ENCODE measurements at regions not wholly inside any gene's neighbourhood (a gene's known extent, or its start where the extent isn't known, plus 50 kb on each side); places are given as distances from the start of the nearest gene placed in this dataset.

- DNase-seq (ENCODE audit: low spot score) (no peak), ATAC-seq (no peak)
- peaks cover 13% of the 10 kb centered on the region for H3K9me3 Mint-ChIP-seq
- H3K4me3 Mint-ChIP-seq: no peak overlapping the region
- no peaks in the 10 kb centered on the region for H3K27me3 Mint-ChIP-seq (ENCODE audit: low read depth)
- no peak for TF ChIP-seq SMAD3 (CRISPR knock-in tag; IDR thresholded peaks at IDR 0.05; ENCODE audit: borderline replicate concordance)
- TF ChIP-seq, protein P1, sequence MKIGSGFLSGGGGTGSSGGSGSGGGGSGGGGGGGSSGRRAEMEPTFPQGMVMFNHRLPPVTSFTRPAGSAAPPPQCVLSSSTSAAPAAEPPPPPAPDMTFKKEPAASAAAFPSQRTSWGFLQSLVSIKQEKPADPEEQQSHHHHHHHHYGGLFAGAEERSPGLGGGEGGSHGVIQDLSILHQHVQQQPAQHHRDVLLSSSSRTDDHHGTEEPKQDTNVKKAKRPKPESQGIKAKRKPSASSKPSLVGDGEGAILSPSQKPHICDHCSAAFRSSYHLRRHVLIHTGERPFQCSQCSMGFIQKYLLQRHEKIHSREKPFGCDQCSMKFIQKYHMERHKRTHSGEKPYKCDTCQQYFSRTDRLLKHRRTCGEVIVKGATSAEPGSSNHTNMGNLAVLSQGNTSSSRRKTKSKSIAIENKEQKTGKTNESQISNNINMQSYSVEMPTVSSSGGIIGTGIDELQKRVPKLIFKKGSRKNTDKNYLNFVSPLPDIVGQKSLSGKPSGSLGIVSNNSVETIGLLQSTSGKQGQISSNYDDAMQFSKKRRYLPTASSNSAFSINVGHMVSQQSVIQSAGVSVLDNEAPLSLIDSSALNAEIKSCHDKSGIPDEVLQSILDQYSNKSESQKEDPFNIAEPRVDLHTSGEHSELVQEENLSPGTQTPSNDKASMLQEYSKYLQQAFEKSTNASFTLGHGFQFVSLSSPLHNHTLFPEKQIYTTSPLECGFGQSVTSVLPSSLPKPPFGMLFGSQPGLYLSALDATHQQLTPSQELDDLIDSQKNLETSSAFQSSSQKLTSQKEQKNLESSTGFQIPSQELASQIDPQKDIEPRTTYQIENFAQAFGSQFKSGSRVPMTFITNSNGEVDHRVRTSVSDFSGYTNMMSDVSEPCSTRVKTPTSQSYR (CRISPR knock-in tag; IDR thresholded peaks at IDR 0.05): no peak
- TF ChIP-seq, protein P2, sequence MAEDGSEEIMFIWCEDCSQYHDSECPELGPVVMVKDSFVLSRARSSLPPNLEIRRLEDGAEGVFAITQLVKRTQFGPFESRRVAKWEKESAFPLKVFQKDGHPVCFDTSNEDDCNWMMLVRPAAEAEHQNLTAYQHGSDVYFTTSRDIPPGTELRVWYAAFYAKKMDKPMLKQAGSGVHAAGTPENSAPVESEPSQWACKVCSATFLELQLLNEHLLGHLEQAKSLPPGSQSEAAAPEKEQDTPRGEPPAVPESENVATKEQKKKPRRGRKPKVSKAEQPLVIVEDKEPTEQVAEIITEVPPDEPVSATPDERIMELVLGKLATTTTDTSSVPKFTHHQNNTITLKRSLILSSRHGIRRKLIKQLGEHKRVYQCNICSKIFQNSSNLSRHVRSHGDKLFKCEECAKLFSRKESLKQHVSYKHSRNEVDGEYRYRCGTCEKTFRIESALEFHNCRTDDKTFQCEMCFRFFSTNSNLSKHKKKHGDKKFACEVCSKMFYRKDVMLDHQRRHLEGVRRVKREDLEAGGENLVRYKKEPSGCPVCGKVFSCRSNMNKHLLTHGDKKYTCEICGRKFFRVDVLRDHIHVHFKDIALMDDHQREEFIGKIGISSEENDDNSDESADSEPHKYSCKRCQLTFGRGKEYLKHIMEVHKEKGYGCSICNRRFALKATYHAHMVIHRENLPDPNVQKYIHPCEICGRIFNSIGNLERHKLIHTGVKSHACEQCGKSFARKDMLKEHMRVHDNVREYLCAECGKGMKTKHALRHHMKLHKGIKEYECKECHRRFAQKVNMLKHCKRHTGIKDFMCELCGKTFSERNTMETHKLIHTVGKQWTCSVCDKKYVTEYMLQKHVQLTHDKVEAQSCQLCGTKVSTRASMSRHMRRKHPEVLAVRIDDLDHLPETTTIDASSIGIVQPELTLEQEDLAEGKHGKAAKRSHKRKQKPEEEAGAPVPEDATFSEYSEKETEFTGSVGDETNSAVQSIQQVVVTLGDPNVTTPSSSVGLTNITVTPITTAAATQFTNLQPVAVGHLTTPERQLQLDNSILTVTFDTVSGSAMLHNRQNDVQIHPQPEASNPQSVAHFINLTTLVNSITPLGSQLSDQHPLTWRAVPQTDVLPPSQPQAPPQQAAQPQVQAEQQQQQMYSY (CRISPR knock-in tag; IDR thresholded peaks at IDR 0.05): no peak
- no peak overlapping the region for H3K27ac Mint-ChIP-seq
- H3K36me3 Mint-ChIP-seq: no peaks in the 10 kb centered on the region
- ChIA-PET POLR2A (no interaction called here), CTCF (no interaction called here)
- peaks cover 4% of the 10 kb centered on the region for H3K4me1 Mint-ChIP-seq
Measured at GRCh38 chr16:79756571-79756970, 156.0 kb upstream of the MAF start.

GRCh38 chr16:79754501-79754900 is 154.0 kb upstream of the MAF start:
- TF ChIP-seq, protein P3, sequence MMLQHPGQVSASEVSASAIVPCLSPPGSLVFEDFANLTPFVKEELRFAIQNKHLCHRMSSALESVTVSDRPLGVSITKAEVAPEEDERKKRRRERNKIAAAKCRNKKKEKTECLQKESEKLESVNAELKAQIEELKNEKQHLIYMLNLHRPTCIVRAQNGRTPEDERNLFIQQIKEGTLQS (CRISPR knock-in tag; conservative IDR thresholded peaks at IDR 0.05): no peak
- no peak for TF ChIP-seq ZNF396 (CRISPR knock-in tag; IDR thresholded peaks at IDR 0.05; ENCODE audit: borderline replicate concordance)
- no peak for TF ChIP-seq SP1 (CRISPR knock-in tag; conservative IDR thresholded peaks at IDR 0.05)
- TF ChIP-seq FOXJ3 (CRISPR knock-in tag; IDR thresholded peaks at IDR 0.05; ENCODE audit: borderline replicate concordance): no peak
- TF ChIP-seq, protein P2 (CRISPR knock-in tag; IDR thresholded peaks at IDR 0.05): no peak
- TF ChIP-seq ERG (CRISPR knock-in tag; IDR thresholded peaks at IDR 0.05): no peak
- TF ChIP-seq RELA (CRISPR knock-in tag; IDR thresholded peaks at IDR 0.05; ENCODE audit: borderline replicate concordance): no peak
- no peak for TF ChIP-seq ZBTB21 (CRISPR knock-in tag; IDR thresholded peaks at IDR 0.05; ENCODE audit: borderline replicate concordance)
- no peak for TF ChIP-seq NFATC4 (CRISPR knock-in tag; IDR thresholded peaks at IDR 0.05)
- TF ChIP-seq ZNF138 (CRISPR knock-in tag; conservative IDR thresholded peaks at IDR 0.05): no peak
- TF ChIP-seq JAZF1 (CRISPR knock-in tag; IDR thresholded peaks at IDR 0.05): no peak
- TF ChIP-seq EMX1 (CRISPR knock-in tag; IDR thresholded peaks at IDR 0.05): no peak
- TF ChIP-seq, protein P4, sequence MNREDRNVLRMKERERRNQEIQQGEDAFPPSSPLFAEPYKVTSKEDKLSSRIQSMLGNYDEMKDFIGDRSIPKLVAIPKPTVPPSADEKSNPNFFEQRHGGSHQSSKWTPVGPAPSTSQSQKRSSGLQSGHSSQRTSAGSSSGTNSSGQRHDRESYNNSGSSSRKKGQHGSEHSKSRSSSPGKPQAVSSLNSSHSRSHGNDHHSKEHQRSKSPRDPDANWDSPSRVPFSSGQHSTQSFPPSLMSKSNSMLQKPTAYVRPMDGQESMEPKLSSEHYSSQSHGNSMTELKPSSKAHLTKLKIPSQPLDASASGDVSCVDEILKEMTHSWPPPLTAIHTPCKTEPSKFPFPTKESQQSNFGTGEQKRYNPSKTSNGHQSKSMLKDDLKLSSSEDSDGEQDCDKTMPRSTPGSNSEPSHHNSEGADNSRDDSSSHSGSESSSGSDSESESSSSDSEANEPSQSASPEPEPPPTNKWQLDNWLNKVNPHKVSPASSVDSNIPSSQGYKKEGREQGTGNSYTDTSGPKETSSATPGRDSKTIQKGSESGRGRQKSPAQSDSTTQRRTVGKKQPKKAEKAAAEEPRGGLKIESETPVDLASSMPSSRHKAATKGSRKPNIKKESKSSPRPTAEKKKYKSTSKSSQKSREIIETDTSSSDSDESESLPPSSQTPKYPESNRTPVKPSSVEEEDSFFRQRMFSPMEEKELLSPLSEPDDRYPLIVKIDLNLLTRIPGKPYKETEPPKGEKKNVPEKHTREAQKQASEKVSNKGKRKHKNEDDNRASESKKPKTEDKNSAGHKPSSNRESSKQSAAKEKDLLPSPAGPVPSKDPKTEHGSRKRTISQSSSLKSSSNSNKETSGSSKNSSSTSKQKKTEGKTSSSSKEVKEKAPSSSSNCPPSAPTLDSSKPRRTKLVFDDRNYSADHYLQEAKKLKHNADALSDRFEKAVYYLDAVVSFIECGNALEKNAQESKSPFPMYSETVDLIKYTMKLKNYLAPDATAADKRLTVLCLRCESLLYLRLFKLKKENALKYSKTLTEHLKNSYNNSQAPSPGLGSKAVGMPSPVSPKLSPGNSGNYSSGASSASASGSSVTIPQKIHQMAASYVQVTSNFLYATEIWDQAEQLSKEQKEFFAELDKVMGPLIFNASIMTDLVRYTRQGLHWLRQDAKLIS (CRISPR knock-in tag; IDR thresholded peaks at IDR 0.05; ENCODE audit: borderline replicate concordance): no peak
- no peak for TF ChIP-seq CBFB (CRISPR knock-in tag; IDR thresholded peaks at IDR 0.05; ENCODE audit: low read depth)
- no peak for ATAC-seq

More at GRCh38 chr16:79754501-79754900, 154.0 kb upstream of the MAF start:
- Mint-ChIP-seq H3K27ac (no peak overlapping the region), H3K4me3 (no peak overlapping the region), H3K4me1 (peaks cover 4% of the 10 kb centered on the region), H3K9me3 (peaks cover 23% of the 10 kb centered on the region), H3K27me3 (ENCODE audit: low read depth) (no peaks in the 10 kb centered on the region), H3K36me3 (peaks cover 5% of the 10 kb centered on the region; the same call in 1 of the 2 replicates)
- POLR2A ChIA-PET: interaction anchor here (0.6 to 0.8 kb wide), 2 partner anchors 154 to 850 kb away, joined by 4 read pairs; no protein-coding TSS in a partner anchor
- no peak for DNase-seq (ENCODE audit: low spot score)
- CTCF ChIA-PET: interaction anchor here (1.1 kb wide), 1 partner anchor 13 kb away, joined by 3 read pairs; no protein-coding TSS in a partner anchor

Data from WTC11 (cell line).